ENCODE measurements at regions not wholly inside any gene's neighbourhood (a gene's known extent, or its start where the extent isn't known, plus 50 kb on each side); places are given as distances from the start of the nearest gene placed in this dataset.
"Not testable (repeated sequence)": the region's sequence is repeated elsewhere in the genome, so short reads cannot be mapped to it uniquely, and the experiment has no call there.

- not testable (repeated sequence) for H3K4me3 ChIP-seq (ENCODE audit: low read depth, low read length); H3K27me3 ChIP-seq (ENCODE audit: insufficient read depth, low read depth, severe bottlenecking); H3K36me3 ChIP-seq; DNase-seq; H3K9me3 ChIP-seq (ENCODE audit: severe bottlenecking); H3K27ac ChIP-seq
- TF ChIP-seq CTCF (IDR thresholded peaks at IDR 0.05; ENCODE audit: low read depth, low read length), result peak; percentile 30; the same call in 1 of the 2 replicates
Observed at GRCh38 chr6:157176-157575, 135.1 kb upstream of the DUSP22 start.

- not testable (repeated sequence) for H3K36me3 ChIP-seq; H3K27me3 ChIP-seq (ENCODE audit: insufficient read depth, low read depth, severe bottlenecking); H3K4me3 ChIP-seq (ENCODE audit: low read depth, low read length); H3K9me3 ChIP-seq (ENCODE audit: severe bottlenecking); H3K27ac ChIP-seq; DNase-seq
Observed at GRCh38 chr6:161657-162056, 130.6 kb upstream of the DUSP22 start.

- H3K27me3 ChIP-seq (ENCODE audit: insufficient read depth, low read depth, severe bottlenecking), result no peaks in the 10 kb centered on the region
- TF ChIP-seq CTCF (IDR thresholded peaks at IDR 0.05; ENCODE audit: low read depth, low read length), result no peak
- DNase-seq, result peak; percentile 44
- no peak overlapping the region for H3K27ac ChIP-seq
- no peak overlapping the region for H3K4me3 ChIP-seq (ENCODE audit: low read depth, low read length)
- H3K9me3 ChIP-seq (ENCODE audit: severe bottlenecking), result peaks cover 5% of the 10 kb centered on the region
- H3K36me3 ChIP-seq, result no peaks in the 10 kb centered on the region
Observed at GRCh38 chr6:164720-165119, 127.6 kb upstream of the DUSP22 start.

- Histone ChIP-seq H3K36me3 (no peaks in the 10 kb centered on the region), H3K9me3 (ENCODE audit: severe bottlenecking) (peaks cover 5% of the 10 kb centered on the region), H3K27me3 (ENCODE audit: insufficient read depth, low read depth, severe bottlenecking) (no peaks in the 10 kb centered on the region), H3K27ac (no peak overlapping the region), H3K4me3 (ENCODE audit: low read depth, low read length) (no peak overlapping the region)
- TF ChIP-seq CTCF (IDR thresholded peaks at IDR 0.05; ENCODE audit: low read depth, low read length), result no peak
- DNase-seq, result no peak
Observed at GRCh38 chr6:165263-165662, 127.0 kb upstream of the DUSP22 start.

GRCh38 chr6:165906-166305, 126.4 kb upstream of the DUSP22 start:
- Histone ChIP-seq H3K27me3 (ENCODE audit: insufficient read depth, low read depth, severe bottlenecking) (no peaks in the 10 kb centered on the region), H3K9me3 (ENCODE audit: severe bottlenecking) (peaks cover 5% of the 10 kb centered on the region), H3K27ac (no peak overlapping the region), H3K4me3 (ENCODE audit: low read depth, low read length) (no peak overlapping the region), H3K36me3 (no peaks in the 10 kb centered on the region)
- no peak for DNase-seq
- no peak for TF ChIP-seq CTCF (IDR thresholded peaks at IDR 0.05; ENCODE audit: low read depth, low read length)

- Histone ChIP-seq H3K27me3 (ENCODE audit: insufficient read depth, low read depth, severe bottlenecking) (peaks cover 2% of the 10 kb centered on the region), H3K27ac (no peak overlapping the region), H3K4me3 (ENCODE audit: low read depth, low read length) (no peak overlapping the region), H3K9me3 (ENCODE audit: severe bottlenecking) (peaks cover 7% of the 10 kb centered on the region), H3K36me3 (no peaks in the 10 kb centered on the region)
- peak; percentile 27; the same call in 1 of the 2 replicates for TF ChIP-seq CTCF (IDR thresholded peaks at IDR 0.05; ENCODE audit: low read depth, low read length)
- DNase-seq, result no peak
Observed at GRCh38 chr6:168865-169455, 123.3 kb upstream of the DUSP22 start.

All from WERI-Rb-1 (cell line).